ENCODE measurements at regions not wholly inside any gene's neighbourhood (a gene's known extent, or its start where the extent isn't known, plus 50 kb on each side); places are given as distances from the start of the nearest gene placed in this dataset.

DNA sequence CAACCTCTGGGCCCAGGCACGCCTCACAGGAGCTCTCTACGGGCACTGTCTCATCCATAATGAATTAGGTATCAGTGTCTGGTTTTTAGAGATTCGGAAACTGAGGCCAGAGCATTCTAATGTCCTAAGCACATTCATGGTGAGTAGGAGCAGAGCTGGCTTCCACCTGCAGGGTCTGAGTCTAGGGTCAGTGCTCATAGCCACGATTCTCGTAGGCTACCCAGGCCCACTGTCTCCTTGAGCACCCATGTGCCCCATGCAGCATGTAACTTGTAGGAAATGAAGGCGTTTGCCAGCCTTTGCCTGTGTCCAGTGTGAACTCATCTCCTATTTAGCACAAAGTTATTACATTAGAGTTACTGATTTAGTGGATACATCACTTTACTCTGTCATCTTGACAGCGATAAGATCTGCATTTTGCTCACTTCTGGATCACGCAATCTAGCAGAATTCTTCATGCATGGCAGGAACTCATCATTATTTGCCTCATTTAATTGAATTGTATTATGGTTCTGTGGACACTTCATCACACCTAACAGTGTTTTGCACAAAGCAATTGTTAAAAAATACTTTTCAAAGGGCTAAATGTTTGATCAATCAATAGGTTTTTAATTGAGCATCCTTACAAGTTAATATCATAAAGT, 205.3 kb upstream of the SULF2 start (continued):
- no peak for TF ChIP-seq ZNF256 (CRISPR knock-in tag; conservative IDR thresholded peaks at IDR 0.05)

DNA sequence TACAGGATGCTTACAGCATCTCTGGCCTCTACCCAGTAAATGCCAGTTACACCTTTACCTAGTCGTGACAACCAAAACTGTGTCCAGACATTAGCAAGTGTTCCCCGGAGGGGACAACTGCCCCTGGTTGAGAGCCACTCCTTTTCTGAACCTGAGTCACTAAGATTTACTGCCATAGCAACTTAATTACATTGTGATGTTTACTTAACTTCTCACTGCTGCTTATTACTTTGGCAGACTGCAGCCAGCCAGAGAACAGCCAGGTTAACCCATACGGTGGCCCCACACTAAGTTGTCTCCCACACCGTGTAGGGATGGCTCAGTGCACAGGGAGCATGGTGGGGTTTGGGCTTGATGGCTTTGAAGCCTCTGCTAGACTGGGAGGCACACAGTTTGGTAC, 204.7 kb upstream of the SULF2 start:
- no peak overlapping the region for H3K4me2 ChIP-seq (ENCODE audit: low read depth, low read length)
- CTCF ChIA-PET (ENCODE audit: low intra/inter-chr PET ratio, low total read pairs), result no interaction called here
- no peak for DNase-seq (ENCODE audit: low spot score)
- H3K9ac ChIP-seq (ENCODE audit: insufficient read depth, low read depth, low read length), result no peak overlapping the region
- H3K27me3 ChIP-seq (ENCODE audit: control insufficient read depth in 1 of 2, insufficient read depth in 2 of 2, low read length in 2 of 2), result peaks cover 3 to 6% of the 10 kb centered on the region in 2 experiments; a peak in 4 of 5 replicates
- no peaks in the 10 kb centered on the region for H3K4me1 ChIP-seq (ENCODE audit: insufficient read depth, low read length)
- POLR2A ChIA-PET, result interaction anchor here (0.6 kb wide), 1 partner anchor 42 kb away, joined by 3 read pairs; no protein-coding TSS in a partner anchor
- in situ Hi-C loops (cut with HindIII; ENCODE audit: extremely low pct_ligation_motif_present, low pct_unique_long_range_greater_than_20kb) (no loop called here), intact Hi-C loops (cut with micrococcal nuclease; ENCODE audit: unreplicated experiment) (no loop called here)
- H4K20me1 ChIP-seq (ENCODE audit: insufficient read depth, low read length), result no peaks in the 10 kb centered on the region
- no peak for FAIRE-seq
- 6% methylated on average over 4 of the region's 4 CpGs for WGBS (ENCODE audit: low lambda C conversion rate)
- no TSS peak for BruUV-seq (replicated peaks)
- H2AFZ ChIP-seq (ENCODE audit: low read length), result no peak overlapping the region
- no peaks in the 10 kb centered on the region for H3K79me2 ChIP-seq (ENCODE audit: insufficient read depth, low read length)
- H3K4me3 ChIP-seq (replicated peaks in 1 of 3; ENCODE audit: insufficient read depth in 1 of 3, low read depth in 2 of 3, low read length in 3 of 3), result no peak overlapping the region
- peaks cover 21% of the 10 kb centered on the region for H3K9me3 ChIP-seq (ENCODE audit: low read length)
- no peak for ATAC-seq
- H3K36me3 ChIP-seq (replicated peaks in 1 of 2; ENCODE audit: control insufficient read depth in 1 of 2, insufficient read depth in 2 of 2, low read length in 2 of 2), result no peaks in the 10 kb centered on the region
- H3K27ac ChIP-seq (ENCODE audit: extremely low read length, insufficient read depth, low read length), result no peak overlapping the region
- TF ChIP-seq ZFP36L2 (CRISPR knock-in tag; IDR thresholded peaks at IDR 0.05) (no peak), HIVEP1 (CRISPR knock-in tag; IDR thresholded peaks at IDR 0.05) (no peak), POGZ (CRISPR knock-in tag; IDR thresholded peaks at IDR 0.05) (no peak), FOSL1 (CRISPR knock-in tag; IDR thresholded peaks at IDR 0.05; ENCODE audit: borderline replicate concordance) (no peak), AGO2 (optimal IDR thresholded peaks at IDR 0.05; ENCODE audit: low read depth, low read length) (no peak), ZFY (CRISPR knock-in tag; IDR thresholded peaks at IDR 0.05) (no peak), ZFP36 (IDR thresholded peaks at IDR 0.05; ENCODE audit: borderline replicate concordance, low read depth, low read length, partially characterized antibody) (no peak), SNAPC2 (CRISPR knock-in tag; IDR thresholded peaks at IDR 0.05) (no peak), RFX3 (CRISPR knock-in tag; IDR thresholded peaks at IDR 0.05) (no peak), MZF1 (CRISPR knock-in tag; IDR thresholded peaks at IDR 0.05; ENCODE audit: borderline replicate concordance) (no peak), ASH2L (IDR thresholded peaks at IDR 0.05; ENCODE audit: insufficient read length, low read depth, low read length) (no peak)
- TF ChIP-seq, protein P1, sequence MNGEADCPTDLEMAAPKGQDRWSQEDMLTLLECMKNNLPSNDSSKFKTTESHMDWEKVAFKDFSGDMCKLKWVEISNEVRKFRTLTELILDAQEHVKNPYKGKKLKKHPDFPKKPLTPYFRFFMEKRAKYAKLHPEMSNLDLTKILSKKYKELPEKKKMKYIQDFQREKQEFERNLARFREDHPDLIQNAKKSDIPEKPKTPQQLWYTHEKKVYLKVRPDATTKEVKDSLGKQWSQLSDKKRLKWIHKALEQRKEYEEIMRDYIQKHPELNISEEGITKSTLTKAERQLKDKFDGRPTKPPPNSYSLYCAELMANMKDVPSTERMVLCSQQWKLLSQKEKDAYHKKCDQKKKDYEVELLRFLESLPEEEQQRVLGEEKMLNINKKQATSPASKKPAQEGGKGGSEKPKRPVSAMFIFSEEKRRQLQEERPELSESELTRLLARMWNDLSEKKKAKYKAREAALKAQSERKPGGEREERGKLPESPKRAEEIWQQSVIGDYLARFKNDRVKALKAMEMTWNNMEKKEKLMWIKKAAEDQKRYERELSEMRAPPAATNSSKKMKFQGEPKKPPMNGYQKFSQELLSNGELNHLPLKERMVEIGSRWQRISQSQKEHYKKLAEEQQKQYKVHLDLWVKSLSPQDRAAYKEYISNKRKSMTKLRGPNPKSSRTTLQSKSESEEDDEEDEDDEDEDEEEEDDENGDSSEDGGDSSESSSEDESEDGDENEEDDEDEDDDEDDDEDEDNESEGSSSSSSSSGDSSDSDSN (CRISPR knock-in tag; IDR thresholded peaks at IDR 0.05), result no peak
- TF ChIP-seq, protein P2, sequence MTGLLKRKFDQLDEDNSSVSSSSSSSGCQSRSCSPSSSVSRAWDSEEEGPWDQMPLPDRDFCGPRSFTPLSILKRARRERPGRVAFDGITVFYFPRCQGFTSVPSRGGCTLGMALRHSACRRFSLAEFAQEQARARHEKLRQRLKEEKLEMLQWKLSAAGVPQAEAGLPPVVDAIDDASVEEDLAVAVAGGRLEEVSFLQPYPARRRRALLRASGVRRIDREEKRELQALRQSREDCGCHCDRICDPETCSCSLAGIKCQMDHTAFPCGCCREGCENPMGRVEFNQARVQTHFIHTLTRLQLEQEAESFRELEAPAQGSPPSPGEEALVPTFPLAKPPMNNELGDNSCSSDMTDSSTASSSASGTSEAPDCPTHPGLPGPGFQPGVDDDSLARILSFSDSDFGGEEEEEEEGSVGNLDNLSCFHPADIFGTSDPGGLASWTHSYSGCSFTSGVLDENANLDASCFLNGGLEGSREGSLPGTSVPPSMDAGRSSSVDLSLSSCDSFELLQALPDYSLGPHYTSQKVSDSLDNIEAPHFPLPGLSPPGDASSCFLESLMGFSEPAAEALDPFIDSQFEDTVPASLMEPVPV (CRISPR knock-in tag; IDR thresholded peaks at IDR 0.05), result no peak
- TF ChIP-seq, protein P3, sequence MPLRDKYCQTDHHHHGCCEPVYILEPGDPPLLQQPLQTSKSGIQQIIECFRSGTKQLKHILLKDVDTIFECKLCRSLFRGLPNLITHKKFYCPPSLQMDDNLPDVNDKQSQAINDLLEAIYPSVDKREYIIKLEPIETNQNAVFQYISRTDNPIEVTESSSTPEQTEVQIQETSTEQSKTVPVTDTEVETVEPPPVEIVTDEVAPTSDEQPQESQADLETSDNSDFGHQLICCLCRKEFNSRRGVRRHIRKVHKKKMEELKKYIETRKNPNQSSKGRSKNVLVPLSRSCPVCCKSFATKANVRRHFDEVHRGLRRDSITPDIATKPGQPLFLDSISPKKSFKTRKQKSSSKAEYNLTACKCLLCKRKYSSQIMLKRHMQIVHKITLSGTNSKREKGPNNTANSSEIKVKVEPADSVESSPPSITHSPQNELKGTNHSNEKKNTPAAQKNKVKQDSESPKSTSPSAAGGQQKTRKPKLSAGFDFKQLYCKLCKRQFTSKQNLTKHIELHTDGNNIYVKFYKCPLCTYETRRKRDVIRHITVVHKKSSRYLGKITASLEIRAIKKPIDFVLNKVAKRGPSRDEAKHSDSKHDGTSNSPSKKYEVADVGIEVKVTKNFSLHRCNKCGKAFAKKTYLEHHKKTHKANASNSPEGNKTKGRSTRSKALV (CRISPR knock-in tag; IDR thresholded peaks at IDR 0.05), result no peak
- TF ChIP-seq, protein P4, sequence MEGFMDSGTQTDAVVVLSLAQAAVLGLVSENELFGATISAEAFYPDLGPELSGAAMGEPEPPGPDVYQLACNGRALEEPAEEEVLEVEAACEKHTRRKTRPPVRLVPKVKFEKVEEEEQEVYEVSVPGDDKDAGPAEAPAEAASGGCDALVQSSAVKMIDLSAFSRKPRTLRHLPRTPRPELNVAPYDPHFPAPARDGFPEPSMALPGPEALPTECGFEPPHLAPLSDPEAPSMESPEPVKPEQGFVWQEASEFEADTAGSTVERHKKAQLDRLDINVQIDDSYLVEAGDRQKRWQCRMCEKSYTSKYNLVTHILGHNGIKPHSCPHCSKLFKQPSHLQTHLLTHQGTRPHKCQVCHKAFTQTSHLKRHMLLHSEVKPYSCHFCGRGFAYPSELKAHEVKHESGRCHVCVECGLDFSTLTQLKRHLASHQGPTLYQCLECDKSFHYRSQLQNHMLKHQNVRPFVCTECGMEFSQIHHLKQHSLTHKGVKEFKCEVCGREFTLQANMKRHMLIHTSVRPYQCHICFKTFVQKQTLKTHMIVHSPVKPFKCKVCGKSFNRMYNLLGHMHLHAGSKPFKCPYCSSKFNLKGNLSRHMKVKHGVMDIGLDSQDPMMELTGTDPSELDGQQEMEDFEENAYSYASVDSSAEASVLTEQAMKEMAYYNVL (CRISPR knock-in tag; IDR thresholded peaks at IDR 0.05; ENCODE audit: borderline replicate concordance), result no peak
